Naive thymus-derived CD8-positive, alpha-beta T cell (primary cell): ENCODE measurements at regions not wholly inside any gene's neighbourhood (a gene's known extent, or its start where the extent isn't known, plus 50 kb on each side); places are given as distances from the start of the nearest gene placed in this dataset.
"Not testable (repeated sequence)": the region's sequence is repeated elsewhere in the genome, so short reads cannot be mapped to it uniquely, and the experiment has no call there.

Source experiments
- ATAC-seq, 2 donors: fragments of 150-1000 bp; cut with Tn5 transposase in 1 of 2; sonication (Bioruptor Pico), chemical (Tn5 transposase) in 1 of 2; 1 replicate in 1 of 2; 2 replicates in 1 of 2; pipeline ENCODE4 v1.10.0; 2021; ENCODE audit warnings: mild to moderate bottlenecking in 2 of 2, moderate library complexity in 2 of 2
- POLR2A ChIA-PET: fragments of 350-600 bp; sonication (Branson Sonifier 250); formaldehyde crosslinking; loops from one replicate; lab custom pipeline; 2021; ENCODE audit warnings: antibody characterized with exemption; lab: Charles Lee
- DNase-seq, 10 donors: peaks; one replicate each; pipeline versions ENCODE4 v3.0.0 to v3.0.0-alpha.2; 2020 to 2022
- H3K27ac Mint-ChIP-seq, 10 donors: one replicate each; pipeline ENCODE4 v1.8.0; 2020 to 2022; ENCODE audit warnings: mild to moderate bottlenecking in 10 of 10, mixed read lengths in 10 of 10, moderate library complexity in 4 of 10, inconsistent platforms in 1 of 10
- H3K27me3 Mint-ChIP-seq, 5 donors: one replicate each; pipeline ENCODE4 v1.8.0; 2021 to 2022; ENCODE audit warnings: mixed read lengths in 5 of 5
- H3K36me3 Mint-ChIP-seq, 3 donors: one replicate each; pipeline ENCODE4 v1.8.0; 2020 to 2022; ENCODE audit warnings: mixed read lengths in 3 of 3, mild to moderate bottlenecking in 2 of 3, inconsistent platforms in 1 of 3
- H3K4me1 Mint-ChIP-seq, 4 donors: one replicate each; pipeline ENCODE4 v1.8.0; 2021 to 2022; ENCODE audit warnings: mixed read lengths in 4 of 4
- H3K4me3 Mint-ChIP-seq, 10 donors: one replicate each; pipeline ENCODE4 v1.8.0; 2020 to 2022; ENCODE audit warnings: mild to moderate bottlenecking in 10 of 10, mixed read lengths in 10 of 10, moderate library complexity in 6 of 10, inconsistent platforms in 1 of 10
- H3K9me3 Mint-ChIP-seq, 9 donors: one replicate each; pipeline ENCODE4 v1.8.0; 2020 to 2022; ENCODE audit warnings: mixed read lengths in 9 of 9, mild to moderate bottlenecking in 3 of 9, inconsistent platforms in 1 of 9, moderate library complexity in 1 of 9

DNA sequence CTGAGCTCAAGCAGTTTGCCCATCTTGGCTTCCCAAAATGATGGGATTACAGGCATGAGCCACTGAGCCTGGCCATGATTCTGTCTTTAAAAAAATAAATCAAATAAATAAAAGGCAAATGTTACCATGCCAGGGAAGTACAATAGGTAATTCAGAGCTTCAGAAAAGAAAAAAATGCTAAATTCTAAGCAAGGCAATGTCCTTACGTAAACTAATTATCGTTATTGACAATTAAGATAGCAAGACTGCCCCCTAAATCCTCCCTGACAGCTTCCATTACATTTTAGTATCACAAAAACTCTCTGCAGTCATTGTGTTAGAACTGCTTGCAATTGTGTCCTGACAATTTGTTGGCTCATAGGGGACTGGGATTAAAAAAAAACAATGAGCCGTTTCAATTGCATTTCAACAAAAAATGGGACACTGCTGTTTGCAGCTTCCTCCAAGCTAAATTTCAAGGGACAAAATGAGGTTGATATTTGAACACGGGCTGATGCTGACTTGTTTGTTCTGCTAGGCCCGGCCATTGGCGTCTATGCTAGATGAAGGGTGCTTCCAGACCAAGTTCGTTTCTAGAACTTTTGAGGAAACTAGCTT lies 88.9 kb downstream of the MOGAT1 start:
- DNase-seq (no peak), ATAC-seq (no peak)
- no peaks in the 10 kb centered on the region for H3K9me3 Mint-ChIP-seq
- no peaks in the 10 kb centered on the region for H3K36me3 Mint-ChIP-seq
- POLR2A ChIA-PET, result no interaction called here
- H3K4me3 Mint-ChIP-seq, result no peak overlapping the region
- H3K27ac Mint-ChIP-seq, result no peak overlapping the region
- peaks cover 0 to 6% (median 2%) of the 10 kb centered on the region in 5 donors for H3K27me3 Mint-ChIP-seq
- H3K4me1 Mint-ChIP-seq, result peaks cover 0 to 4% (median 2%) of the 10 kb centered on the region in 4 donors

DNA sequence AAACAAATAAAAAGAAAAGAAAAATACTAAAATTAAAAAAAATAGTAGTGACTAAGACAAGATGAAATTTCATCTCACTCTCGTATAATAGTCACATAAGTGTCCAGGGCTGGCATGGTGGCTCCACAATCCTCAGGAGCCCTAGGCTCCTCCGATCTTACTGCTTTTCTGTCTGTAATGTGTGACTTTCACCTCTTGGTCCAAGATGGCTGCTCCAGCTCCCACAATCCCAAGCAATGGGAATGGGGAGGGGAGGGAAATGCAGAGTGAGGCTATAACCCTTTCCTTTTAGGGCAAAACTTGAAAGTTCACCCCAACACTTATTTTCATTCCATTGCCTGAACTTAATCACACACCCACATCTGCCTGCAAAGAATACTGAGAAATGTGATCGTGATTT lies 90.4 kb downstream of the MOGAT1 start:
- Mint-ChIP-seq H3K4me3 (no peak overlapping the region), H3K4me1 (no peaks in the 10 kb centered on the region), H3K27me3 (peaks cover 0 to 9% (median 2%) of the 10 kb centered on the region in 5 donors), H3K27ac (no peak overlapping the region), H3K36me3 (no peaks in the 10 kb centered on the region), H3K9me3 (no peaks in the 10 kb centered on the region)
- ATAC-seq (no peak), DNase-seq (no peak)
- POLR2A ChIA-PET, result no interaction called here

DNA sequence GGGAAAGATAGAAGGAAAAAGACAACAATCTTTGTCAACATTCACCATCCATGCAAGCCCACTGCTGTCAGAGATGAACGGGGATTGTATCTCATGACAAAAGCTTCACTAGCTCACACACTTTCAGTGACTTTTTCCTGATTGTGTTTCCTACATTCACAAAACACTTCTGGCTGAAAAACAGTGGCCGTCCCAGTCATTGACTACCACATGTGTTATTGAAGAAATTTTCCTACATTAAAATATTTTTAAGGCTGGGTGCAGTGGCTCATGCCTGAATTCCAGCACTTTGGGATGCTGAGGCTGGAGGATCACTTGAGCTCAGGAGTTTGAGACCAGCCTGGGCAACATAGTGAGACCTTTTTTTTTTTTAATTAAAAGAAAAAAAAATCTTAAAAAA lies 90.9 kb downstream of the MOGAT1 start:
- H3K4me1 Mint-ChIP-seq, result peaks cover 0 to 2% (median 0%) of the 10 kb centered on the region in 4 donors
- no peak overlapping the region for H3K4me3 Mint-ChIP-seq
- ATAC-seq, result no peak
- no peaks in the 10 kb centered on the region for H3K9me3 Mint-ChIP-seq
- POLR2A ChIA-PET, result no interaction called here
- no peak for DNase-seq
- peaks cover 0 to 9% (median 2%) of the 10 kb centered on the region in 5 donors for H3K27me3 Mint-ChIP-seq
- H3K27ac Mint-ChIP-seq, result no peak overlapping the region
- H3K36me3 Mint-ChIP-seq, result no peaks in the 10 kb centered on the region

DNA sequence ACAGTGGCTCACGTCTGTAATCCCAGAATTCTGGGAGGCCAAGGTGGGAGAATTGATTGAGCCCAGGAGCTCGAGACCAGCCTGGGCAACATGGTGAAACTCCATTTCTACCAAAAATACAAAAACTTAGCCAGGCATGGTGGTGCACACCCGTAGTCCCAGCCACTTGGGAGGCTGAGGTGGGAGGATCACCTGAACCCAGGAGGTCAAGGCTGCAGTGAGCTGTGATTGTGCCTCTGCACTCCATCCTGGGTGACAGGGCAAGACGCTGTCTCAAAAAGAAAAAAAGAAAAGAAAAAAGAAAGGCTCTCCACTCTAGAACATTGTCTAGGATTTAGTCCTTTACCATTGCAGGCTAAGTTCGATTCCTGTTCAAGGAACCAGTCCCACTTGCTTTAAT lies 94.4 kb downstream of the MOGAT1 start:
- POLR2A ChIA-PET, H3K9me3 Mint-ChIP-seq, H3K4me3 Mint-ChIP-seq, ATAC-seq, H3K27ac Mint-ChIP-seq, DNase-seq, H3K36me3 Mint-ChIP-seq: not testable (repeated sequence)
- Mint-ChIP-seq H3K27me3 (peaks cover 0 to 11% (median 3%) of the 10 kb centered on the region in 5 donors), H3K4me1 (peaks cover 1 to 12% (median 4%) of the 10 kb centered on the region in 4 donors)

DNA sequence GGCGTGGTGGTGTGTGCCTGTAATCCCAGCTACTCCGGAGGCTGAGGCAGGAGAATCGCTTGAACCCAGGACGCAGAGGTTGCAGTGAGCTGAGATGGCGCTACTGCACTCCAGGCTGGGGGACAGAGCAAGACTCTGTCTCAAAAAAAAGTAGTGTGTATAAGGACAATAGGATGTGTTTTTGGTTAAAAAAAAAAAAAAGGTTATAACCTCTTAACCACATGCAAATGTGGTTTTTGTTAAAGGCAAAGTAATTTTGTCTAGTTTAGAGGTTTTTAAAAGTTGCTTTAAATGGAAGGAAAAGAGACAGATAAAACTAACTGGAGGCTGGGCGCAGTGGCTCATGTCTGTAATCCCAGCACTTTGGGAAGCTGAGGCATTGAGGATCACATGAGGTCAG lies 92.8 kb upstream of the ACSL3 start:
- H3K36me3 Mint-ChIP-seq, DNase-seq, H3K9me3 Mint-ChIP-seq, H3K4me3 Mint-ChIP-seq, POLR2A ChIA-PET, ATAC-seq: not testable (repeated sequence)
- Mint-ChIP-seq H3K27ac (peak overlapping the region in 1 of 10 donors; percentile 43), H3K4me1 (peaks cover 1 to 12% (median 4%) of the 10 kb centered on the region in 4 donors), H3K27me3 (peaks cover 0 to 11% (median 7%) of the 10 kb centered on the region in 5 donors)

DNA sequence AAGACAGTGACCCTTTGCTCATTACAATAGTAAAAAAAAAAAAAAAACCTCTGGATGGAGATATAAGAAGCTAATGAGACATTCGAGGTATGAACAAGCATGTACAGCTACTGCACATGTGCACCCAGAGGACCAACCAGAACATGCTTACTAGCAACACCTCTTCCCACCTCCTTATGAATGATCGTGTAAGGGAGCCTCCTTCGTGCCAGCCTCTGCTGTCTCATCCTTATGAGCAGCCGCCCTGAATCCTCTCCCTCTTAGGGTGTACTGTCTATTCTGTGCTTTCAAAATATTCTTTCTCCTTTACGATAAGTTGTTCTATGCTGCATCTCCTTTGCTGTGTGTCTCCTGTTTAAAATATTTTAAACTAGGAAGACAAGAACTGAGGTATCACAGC lies 91.4 kb upstream of the ACSL3 start:
- Mint-ChIP-seq H3K4me3 (no peak overlapping the region), H3K9me3 (no peaks in the 10 kb centered on the region), H3K27ac (no peak overlapping the region), H3K4me1 (peaks cover 1 to 12% (median 4%) of the 10 kb centered on the region in 4 donors), H3K27me3 (peaks cover 0 to 11% (median 7%) of the 10 kb centered on the region in 5 donors), H3K36me3 (no peaks in the 10 kb centered on the region)
- POLR2A ChIA-PET, result no interaction called here
- ATAC-seq (no peak), DNase-seq (no peak)

DNA sequence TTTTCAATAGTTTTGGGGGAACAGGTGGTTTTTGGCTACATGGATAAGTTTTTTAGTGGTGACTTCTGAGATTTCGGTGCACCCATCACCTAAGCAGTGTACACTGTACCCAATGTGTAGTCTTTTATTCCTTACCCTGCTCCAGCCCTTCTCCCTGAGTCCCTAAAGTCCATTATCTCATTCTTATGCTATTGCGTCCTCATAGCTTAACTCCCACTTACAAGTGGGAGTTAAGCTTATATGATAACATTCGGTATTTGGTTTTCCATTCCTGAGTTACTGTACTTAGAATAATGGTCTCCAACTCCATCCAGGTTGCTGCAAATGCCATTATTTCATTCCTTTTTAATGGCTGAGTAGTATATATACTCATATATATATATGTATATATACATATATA lies 90.9 kb upstream of the ACSL3 start:
- no peak overlapping the region for H3K4me3 Mint-ChIP-seq
- no peak for DNase-seq
- peaks cover 0 to 13% (median 6%) of the 10 kb centered on the region in 5 donors for H3K27me3 Mint-ChIP-seq
- no peaks in the 10 kb centered on the region for H3K36me3 Mint-ChIP-seq
- H3K4me1 Mint-ChIP-seq, result peaks cover 1 to 12% (median 4%) of the 10 kb centered on the region in 4 donors
- ATAC-seq, result no peak
- no peak overlapping the region for H3K27ac Mint-ChIP-seq
- no peaks in the 10 kb centered on the region for H3K9me3 Mint-ChIP-seq
- POLR2A ChIA-PET, result no interaction called here

DNA sequence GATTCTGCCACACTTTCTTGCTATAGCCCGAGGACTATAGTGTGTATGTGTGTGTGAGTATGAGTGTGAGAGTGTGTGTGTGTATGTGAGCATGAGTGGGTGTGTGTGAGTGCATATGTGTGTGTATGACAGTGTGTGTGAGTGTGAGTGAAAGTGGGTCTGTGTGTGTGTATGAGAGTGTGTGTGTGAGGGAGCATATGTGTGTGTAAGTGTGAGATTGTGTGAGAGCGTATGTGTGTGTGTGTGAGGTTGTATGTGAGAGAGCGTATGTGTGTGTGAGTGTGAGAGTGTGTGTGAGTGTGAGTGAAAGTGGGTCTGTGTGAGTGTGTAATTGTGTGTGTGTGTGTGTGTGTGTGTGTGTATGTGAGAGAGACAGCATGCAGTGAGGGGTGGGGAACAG lies 89.0 kb upstream of the ACSL3 start:
- no peaks in the 10 kb centered on the region for H3K9me3 Mint-ChIP-seq
- H3K27me3 Mint-ChIP-seq, result peaks cover 0 to 9% (median 6%) of the 10 kb centered on the region in 5 donors
- POLR2A ChIA-PET, result no interaction called here
- H3K36me3 Mint-ChIP-seq, result no peaks in the 10 kb centered on the region
- no peak for DNase-seq
- ATAC-seq, result no peak
- H3K4me3 Mint-ChIP-seq, result no peak overlapping the region
- H3K4me1 Mint-ChIP-seq, result peaks cover 1 to 12% (median 4%) of the 10 kb centered on the region in 4 donors
- H3K27ac Mint-ChIP-seq, result no peak overlapping the region

DNA sequence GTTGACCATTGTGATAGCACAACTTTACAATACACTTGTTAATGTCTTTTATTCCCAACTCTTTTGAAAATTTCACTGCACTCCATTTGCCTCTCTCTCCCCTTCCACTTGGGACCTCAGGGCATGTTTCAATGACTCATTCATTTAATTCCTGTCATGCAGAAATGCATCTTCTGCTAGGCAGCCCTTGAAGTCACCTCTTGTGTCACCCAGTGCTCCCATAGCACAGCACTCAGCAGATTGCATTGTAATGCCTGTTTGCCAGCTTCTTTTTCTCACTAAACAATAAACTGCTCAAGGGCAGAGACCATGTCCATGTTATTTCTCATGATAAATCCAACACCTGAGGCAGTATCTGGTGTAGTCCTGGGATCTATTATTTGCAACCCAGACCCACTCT lies 85.9 kb upstream of the ACSL3 start:
- POLR2A ChIA-PET, result no interaction called here
- no peak for DNase-seq
- Mint-ChIP-seq H3K27me3 (peaks cover 0 to 9% (median 6%) of the 10 kb centered on the region in 5 donors), H3K4me3 (no peak overlapping the region), H3K36me3 (no peaks in the 10 kb centered on the region), H3K27ac (no peak overlapping the region), H3K4me1 (no peaks in the 10 kb centered on the region), H3K9me3 (no peaks in the 10 kb centered on the region)
- ATAC-seq, result no peak

DNA sequence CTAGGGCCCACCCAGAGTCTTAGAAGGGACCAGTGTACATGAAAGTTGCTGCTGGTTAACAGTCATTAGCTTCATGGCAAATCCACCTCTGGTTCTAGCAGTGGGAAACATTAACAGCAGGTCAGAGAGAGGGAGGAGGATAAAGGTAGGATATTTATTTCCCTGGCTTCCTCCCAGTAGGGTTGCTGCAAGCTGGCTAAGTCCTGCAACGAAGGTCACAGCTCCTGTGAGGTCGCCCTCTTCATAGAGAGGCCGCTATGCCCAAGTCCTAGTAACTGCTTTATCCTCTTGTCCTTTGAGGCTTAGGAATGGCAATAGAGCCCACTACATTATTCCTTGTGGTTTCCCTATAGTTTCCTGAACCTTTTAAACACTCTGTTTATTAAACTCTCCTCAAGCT lies 84.0 kb upstream of the ACSL3 start:
- DNase-seq, result no peak
- ATAC-seq, result no peak
- Mint-ChIP-seq H3K4me1 (no peaks in the 10 kb centered on the region), H3K27ac (no peak overlapping the region), H3K36me3 (no peaks in the 10 kb centered on the region), H3K27me3 (peaks cover 0 to 10% (median 4%) of the 10 kb centered on the region in 5 donors), H3K9me3 (peaks cover 0 to 9% (median 0%) of the 10 kb centered on the region in 9 donors), H3K4me3 (no peak overlapping the region)
- POLR2A ChIA-PET, result no interaction called here

DNA sequence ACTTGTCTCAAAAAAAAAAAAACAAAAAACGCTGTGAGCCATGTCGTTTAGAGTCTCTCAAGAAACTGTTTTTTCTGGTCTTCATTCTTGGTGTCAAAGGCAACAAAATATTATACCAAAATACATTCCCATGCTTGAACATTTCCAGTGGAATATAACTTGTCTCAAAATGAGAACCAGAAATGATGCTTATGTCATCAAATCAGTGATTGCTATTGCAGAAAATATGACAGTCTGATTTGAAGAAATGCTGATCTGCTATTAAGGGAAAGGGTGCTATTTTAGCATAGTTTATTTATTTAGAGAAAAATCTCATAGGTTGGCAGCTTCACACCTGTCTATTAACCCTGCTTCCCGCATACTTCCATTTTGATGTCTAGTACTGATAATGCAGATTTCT lies 82.4 kb upstream of the ACSL3 start:
- peaks cover 0 to 7% (median 1%) of the 10 kb centered on the region in 5 donors for H3K27me3 Mint-ChIP-seq
- DNase-seq (no peak), ATAC-seq (no peak)
- POLR2A ChIA-PET, result no interaction called here
- H3K27ac Mint-ChIP-seq, result no peak overlapping the region
- no peaks in the 10 kb centered on the region for H3K4me1 Mint-ChIP-seq
- H3K9me3 Mint-ChIP-seq, result peaks cover 0 to 16% (median 0%) of the 10 kb centered on the region in 9 donors
- H3K4me3 Mint-ChIP-seq, result no peak overlapping the region
- no peaks in the 10 kb centered on the region for H3K36me3 Mint-ChIP-seq

DNA sequence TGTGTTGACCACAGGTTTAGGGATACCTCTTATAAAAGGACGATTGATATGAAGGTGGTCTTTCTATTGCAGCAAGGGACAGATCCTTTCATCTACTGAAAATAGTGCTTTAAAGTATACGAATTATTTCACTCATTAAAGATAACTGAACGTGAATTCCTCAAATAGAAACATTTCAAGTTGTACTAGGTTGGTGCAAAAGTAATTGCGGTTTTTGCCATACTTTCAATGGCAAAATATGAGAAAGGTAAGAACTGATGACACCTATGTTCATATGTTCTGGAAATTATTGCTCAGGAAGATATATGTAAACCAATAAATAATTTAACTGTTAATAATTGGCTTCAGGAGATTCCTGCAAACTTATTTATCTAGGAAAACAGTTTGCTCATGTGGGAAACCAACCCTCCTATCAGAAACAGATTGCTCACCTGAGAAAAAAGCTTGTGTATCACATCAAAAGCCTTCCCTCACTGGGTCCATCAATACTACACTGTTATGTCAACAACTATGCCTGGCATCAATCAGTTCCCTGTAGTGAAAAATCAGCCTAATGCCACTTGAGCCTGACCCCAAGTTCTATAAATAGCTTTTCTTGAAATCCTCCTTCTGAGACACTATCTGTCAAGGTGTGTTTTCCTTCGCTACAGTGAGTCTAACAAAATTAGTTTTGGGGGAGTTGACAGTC lies 81.5 kb upstream of the ACSL3 start:
- Mint-ChIP-seq H3K4me3 (no peak overlapping the region), H3K9me3 (peaks cover 0 to 16% (median 0%) of the 10 kb centered on the region in 9 donors), H3K27me3 (peaks cover 0 to 7% (median 1%) of the 10 kb centered on the region in 5 donors), H3K27ac (no peak overlapping the region), H3K36me3 (no peaks in the 10 kb centered on the region), H3K4me1 (no peaks in the 10 kb centered on the region)
- ATAC-seq (no peak), DNase-seq (no peak)
- POLR2A ChIA-PET, result no interaction called here

DNA sequence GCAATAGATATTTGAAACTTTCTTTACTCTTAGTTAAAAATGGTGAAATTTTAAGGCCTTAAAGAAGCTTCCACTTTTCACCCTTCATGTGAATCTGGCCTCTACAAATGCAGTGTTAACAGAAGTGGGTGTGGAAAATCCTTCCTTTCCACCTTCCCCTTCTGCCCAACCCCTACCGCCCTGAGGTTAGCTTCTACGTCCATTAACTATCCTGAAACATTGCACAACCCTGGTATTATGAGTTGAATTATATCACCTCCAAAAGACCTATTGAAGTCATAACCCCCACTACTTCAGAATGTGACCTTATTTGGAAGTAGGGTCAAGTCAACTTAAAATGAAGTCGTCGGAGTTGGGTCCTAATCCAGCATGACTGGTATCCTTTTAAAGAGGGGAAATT lies 80.8 kb upstream of the ACSL3 start:
- no peak for ATAC-seq
- Mint-ChIP-seq H3K4me1 (no peaks in the 10 kb centered on the region), H3K27me3 (peaks cover 0 to 7% (median 1%) of the 10 kb centered on the region in 5 donors), H3K27ac (no peak overlapping the region), H3K4me3 (no peak overlapping the region), H3K36me3 (no peaks in the 10 kb centered on the region), H3K9me3 (peaks cover 0 to 16% (median 0%) of the 10 kb centered on the region in 9 donors)
- DNase-seq, result no peak
- POLR2A ChIA-PET, result no interaction called here
